Colonic mucosa (tissue), 4 donors: ENCODE measurements at regions not wholly inside any gene's neighbourhood (a gene's known extent, or its start where the extent isn't known, plus 50 kb on each side); places are given as distances from the start of the nearest gene placed in this dataset.

Source experiments
- DNase-seq: peaks from one replicate; pipeline ENCODE4 v3.0.0-alpha.2; 2020
- H3K27ac ChIP-seq: fragments of 200-600 bp; one replicate; pipeline ENCODE4 v1.8.0; 2021
- H3K27me3 ChIP-seq: fragments of 200-600 bp; one replicate; pipeline ENCODE4 v1.8.0; 2021
- H3K36me3 ChIP-seq: fragments of 200-600 bp; one replicate; pipeline ENCODE4 v1.8.0; 2021
- H3K4me1 ChIP-seq: fragments of 200-600 bp; one replicate; pipeline ENCODE4 v1.8.0; 2021; ENCODE audit warnings: mild to moderate bottlenecking
- H3K4me3 ChIP-seq: fragments of 200-600 bp; one replicate; pipeline ENCODE4 v1.8.0; 2021
- H3K9ac ChIP-seq, 2 donors: one replicate each; pipeline ENCODE4 v1.7.0; 2013; ENCODE audit warnings: control low read depth in 2 of 2, low read depth in 2 of 2, low read length in 2 of 2
- H3K9me3 ChIP-seq: fragments of 200-600 bp; one replicate; pipeline ENCODE4 v1.8.0; 2021
- CTCF ChIP-seq: fragments of 200-600 bp; IDR thresholded peaks from one replicate; pipeline ENCODE4 v1.8.0; 2022; ENCODE audit warnings: antibody characterized with exemption, mild to moderate bottlenecking
- intact Hi-C: fragments of 100-400 bp; cut with DNase I; formaldehyde crosslinking; loops from one replicate; pipeline ENCODE4 v1.14.1; 2022
- donor health status: healthy.
- donor health status: DM: no; HTN: no; CAD: no.
- donor health status: DM: no; HTN: no; CAD: no.

GRCh38 chr2:239534581-239535412 is 134.0 kb upstream of the HDAC4 start:
- Histone ChIP-seq H3K9ac (no peak overlapping the region), H3K36me3 (no peaks in the 10 kb centered on the region), H3K27me3 (no peaks in the 10 kb centered on the region), H3K4me3 (no peak overlapping the region), H3K9me3 (no peaks in the 10 kb centered on the region), H3K4me1 (no peaks in the 10 kb centered on the region), H3K27ac (no peak overlapping the region)
- intact Hi-C loops: no loop called here
- TF ChIP-seq CTCF: no peak
- no peak for DNase-seq

GRCh38 chr2:239533569-239534316 is 132.9 kb upstream of the HDAC4 start:
- TF ChIP-seq CTCF: no peak
- H3K36me3 ChIP-seq: no peaks in the 10 kb centered on the region
- peak; percentile 27 for DNase-seq

GRCh38 chr2:239532859-239533258 is 132.0 kb upstream of the HDAC4 start:
- H3K4me3 ChIP-seq: no peak overlapping the region
- H3K27me3 ChIP-seq: no peaks in the 10 kb centered on the region
- no peaks in the 10 kb centered on the region for H3K36me3 ChIP-seq
- H3K9ac ChIP-seq: no peak overlapping the region
- intact Hi-C loops: no loop called here
- no peaks in the 10 kb centered on the region for H3K9me3 ChIP-seq
- no peak for DNase-seq
- no peaks in the 10 kb centered on the region for H3K4me1 ChIP-seq
- no peak overlapping the region for H3K27ac ChIP-seq
- TF ChIP-seq CTCF: no peak

More at GRCh38 chr2:239533569-239534316, 132.9 kb upstream of the HDAC4 start:
- H3K27ac ChIP-seq: no peak overlapping the region
- intact Hi-C loops: no loop called here
- H3K9me3 ChIP-seq: no peaks in the 10 kb centered on the region
- no peaks in the 10 kb centered on the region for H3K27me3 ChIP-seq
- H3K4me1 ChIP-seq: no peaks in the 10 kb centered on the region
- no peak overlapping the region for H3K9ac ChIP-seq
- H3K4me3 ChIP-seq: no peak overlapping the region

GRCh38 chr2:239532250-239532649 is 131.4 kb upstream of the HDAC4 start:
- H3K4me1 ChIP-seq: no peaks in the 10 kb centered on the region
- DNase-seq: no peak
- H3K36me3 ChIP-seq: no peaks in the 10 kb centered on the region
- no peak overlapping the region for H3K4me3 ChIP-seq
- intact Hi-C loops: no loop called here
- H3K9me3 ChIP-seq: no peaks in the 10 kb centered on the region
- no peak overlapping the region for H3K9ac ChIP-seq
- no peak overlapping the region for H3K27ac ChIP-seq
- no peaks in the 10 kb centered on the region for H3K27me3 ChIP-seq
- no peak for TF ChIP-seq CTCF

GRCh38 chr2:239531456-239532241 is 130.8 kb upstream of the HDAC4 start:
- TF ChIP-seq CTCF: no peak
- Histone ChIP-seq H3K27ac (no peak overlapping the region), H3K4me1 (no peaks in the 10 kb centered on the region), H3K9me3 (no peaks in the 10 kb centered on the region), H3K27me3 (no peaks in the 10 kb centered on the region), H3K9ac (no peak overlapping the region), H3K36me3 (no peaks in the 10 kb centered on the region), H3K4me3 (no peak overlapping the region)
- intact Hi-C loops: no loop called here
- DNase-seq: no peak
